IPS-NIHi7 (cell line): ENCODE measurements at regions not wholly inside any gene's neighbourhood (a gene's known extent, or its start where the extent isn't known, plus 50 kb on each side); places are given as distances from the start of the nearest gene placed in this dataset.
"Not testable (repeated sequence)": the region's sequence is repeated elsewhere in the genome, so short reads cannot be mapped to it uniquely, and the experiment has no call there.

ENCODE experiments used
- DNase-seq: peaks from one replicate; pipeline ENCODE4 v3.0.0; 2012; ENCODE audit warnings: mixed read lengths; ENCODE audit errors: extremely low spot score

DNA sequence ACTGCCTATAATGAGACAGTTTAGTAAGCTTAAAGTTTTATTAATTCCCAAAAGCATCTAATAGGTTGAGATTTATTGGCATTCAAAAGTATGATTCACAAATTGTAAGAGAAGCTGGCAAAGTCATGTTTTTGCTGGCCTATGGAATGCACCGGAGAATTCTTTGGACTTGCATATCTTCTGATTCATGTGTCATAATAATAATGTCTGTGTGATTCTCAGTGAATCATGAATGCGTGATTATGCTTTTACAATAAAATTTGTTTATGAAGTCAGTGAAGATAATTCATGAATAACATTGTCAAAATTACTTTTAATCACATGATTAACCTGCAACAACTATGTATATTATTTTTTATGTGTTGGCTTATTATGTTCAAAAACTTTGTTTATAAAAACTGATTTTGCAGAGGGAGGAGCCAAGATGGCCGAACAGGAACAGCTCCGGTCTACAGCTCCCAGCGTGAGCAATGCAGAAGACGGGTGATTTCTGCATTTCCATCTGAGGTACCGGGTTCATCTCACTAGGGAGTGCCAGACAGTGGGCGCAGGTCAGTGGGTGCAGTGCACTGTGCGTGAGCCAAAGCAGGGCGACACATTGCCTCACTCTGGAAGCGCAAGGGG, 389.2 kb downstream of the SRGAP2C start:
- not testable (repeated sequence) for DNase-seq

DNA sequence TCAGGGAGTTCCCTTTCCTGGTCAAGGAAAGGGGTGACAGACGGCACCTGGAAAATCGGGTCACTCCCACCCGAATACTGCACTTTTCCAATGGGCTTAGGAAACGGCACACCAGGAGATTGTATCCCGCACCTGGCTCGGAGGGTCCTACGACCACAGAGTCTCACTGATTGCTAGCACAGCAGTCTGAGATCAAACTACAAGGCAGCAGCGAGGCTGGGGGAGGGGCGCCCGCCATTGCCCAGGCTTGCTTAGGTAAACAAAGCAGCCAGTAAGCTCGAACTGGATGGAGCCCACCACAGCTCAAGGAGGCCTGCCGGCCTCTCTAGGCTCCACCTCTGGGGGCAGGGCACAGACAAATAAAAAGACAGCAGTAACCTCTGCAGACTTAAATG, 389.7 kb downstream of the SRGAP2C start:
- DNase-seq = not testable (repeated sequence)

DNA sequence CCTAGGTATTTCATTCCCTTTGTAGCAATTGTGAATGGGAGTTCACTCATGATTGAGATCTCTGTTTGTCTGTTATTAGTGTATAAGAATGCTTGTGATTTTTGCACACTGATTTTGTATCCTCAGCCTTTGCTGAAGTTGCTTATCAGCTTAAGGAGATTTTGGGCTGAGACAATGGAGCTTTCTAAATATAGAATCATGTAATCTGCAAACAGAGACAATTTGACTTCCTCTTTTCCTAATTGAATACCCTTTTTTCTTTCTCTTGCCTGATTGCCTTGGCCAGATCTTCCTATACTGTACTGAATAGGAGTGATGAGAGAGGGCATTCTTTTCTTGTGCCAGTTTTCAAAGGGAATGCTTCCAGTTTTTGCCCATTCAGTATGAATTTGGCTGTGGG, 398.1 kb downstream of the SRGAP2C start:
- DNase-seq = not testable (repeated sequence)

DNA sequence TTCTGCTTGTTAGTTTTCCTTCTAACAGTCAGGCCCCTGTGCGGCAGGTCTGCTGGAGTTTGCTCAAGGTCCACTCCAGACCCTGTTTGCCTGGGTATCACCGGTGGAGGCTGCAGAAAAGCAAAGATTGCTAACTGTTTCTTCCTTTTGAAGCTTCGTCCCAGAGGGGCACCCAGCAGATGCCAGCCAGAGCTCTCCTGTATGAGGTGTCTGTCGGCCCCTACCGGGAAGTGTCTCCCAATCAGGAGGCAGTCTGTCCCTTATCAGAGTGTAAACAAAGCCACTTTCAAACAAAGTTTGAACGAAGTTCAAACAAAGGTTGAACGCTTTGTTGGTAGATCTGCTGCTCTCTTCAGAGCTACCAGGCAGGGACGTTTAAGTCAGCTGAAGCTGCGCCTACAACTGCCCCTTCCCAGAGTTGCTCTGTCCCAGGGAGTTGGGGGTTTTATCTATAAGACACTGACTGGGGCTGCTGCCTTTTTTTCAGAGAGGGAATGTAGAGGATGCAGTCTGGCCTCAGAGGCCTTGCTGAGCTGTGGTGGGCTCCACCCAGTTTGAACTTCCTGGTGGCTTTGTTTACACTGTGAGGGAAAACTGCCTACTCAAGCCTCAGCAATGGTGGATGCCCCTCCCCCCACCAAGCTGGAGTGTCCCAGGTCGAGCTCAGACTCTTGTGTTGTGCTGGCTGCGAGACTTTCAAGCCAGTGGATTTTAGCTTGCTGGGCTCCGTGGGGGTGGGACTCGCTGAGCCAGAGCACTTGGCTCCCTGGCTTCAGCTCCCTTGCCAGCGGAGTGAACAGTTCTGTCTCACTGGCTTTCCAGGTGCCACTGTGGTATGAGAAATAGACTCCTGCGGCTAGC, 401.8 kb downstream of the SRGAP2C start:
- DNase-seq = no peak

DNA sequence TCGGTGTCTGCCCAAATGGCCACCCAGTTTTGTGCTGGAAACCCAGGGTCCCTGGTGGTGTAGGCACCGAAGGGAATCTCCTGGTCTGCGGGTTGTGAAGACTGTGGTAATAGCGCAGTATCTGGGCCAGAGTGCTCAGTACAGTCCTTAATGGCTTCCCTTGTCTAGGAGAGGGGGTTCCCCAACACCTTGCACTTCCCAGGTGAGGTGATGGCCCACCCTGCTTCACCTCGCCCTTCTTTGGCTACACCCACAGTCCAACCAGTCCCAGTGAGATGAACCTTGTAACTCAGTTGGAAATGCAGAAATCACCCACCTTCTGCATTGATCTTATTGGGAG, 402.4 kb downstream of the SRGAP2C start:
- no peak for DNase-seq

DNA sequence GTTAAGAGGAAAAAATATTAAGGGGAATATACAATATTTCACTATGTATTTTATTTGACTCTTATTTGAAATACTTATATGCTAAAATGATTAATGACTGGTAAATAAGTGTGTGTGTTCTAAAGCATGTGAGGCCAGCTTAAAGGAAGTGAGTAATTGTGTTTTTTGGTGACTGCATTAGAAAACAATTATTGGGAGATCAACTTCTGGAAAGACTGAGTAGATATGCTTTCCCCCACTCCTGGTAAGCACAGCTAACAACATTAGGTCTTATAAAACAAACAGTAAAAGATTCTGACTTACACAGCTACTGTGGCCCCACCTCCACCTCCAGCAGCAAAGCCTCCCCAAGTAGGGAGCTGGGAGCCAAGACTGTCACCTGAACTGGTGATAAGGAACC, 403.0 kb downstream of the SRGAP2C start:
- no peak for DNase-seq

DNA sequence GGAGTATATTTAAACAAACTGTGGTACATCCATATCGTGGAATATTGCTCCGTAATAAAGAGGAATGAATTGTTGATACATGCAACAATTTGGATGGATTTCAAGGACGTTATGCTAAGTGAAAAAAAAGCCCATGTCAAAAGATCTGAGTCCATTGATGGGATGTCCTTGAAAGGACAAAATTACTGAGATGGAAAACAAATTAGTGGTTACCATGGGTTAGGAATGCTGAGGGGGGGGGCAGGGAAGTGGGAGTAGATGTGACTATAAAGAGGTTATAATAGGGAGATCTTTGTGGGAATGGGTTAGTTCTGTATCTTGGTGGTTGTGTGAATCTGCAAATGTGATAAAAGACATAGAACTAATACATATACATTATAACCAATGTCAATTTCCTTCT, 409.3 kb downstream of the SRGAP2C start:
- DNase-seq = no peak

DNA sequence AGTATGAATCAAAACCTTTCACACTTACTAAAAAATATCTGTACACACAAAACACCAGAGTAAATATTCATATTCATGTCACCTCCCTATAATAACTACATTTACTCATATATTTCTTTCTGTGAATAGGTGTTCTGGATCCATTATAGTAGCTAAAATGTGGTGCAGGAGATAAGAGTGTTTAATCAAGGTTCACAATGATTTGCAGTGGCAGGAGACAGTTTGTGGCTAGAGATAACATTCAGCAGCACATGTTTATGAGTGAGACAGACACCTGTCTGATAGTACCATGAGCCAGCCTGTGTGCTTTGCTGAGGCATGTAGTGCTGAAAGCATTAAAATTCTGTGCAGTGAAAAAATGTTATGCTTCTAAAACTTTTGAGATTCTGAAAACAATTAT, 410.3 kb downstream of the SRGAP2C start:
- no peak for DNase-seq

DNA sequence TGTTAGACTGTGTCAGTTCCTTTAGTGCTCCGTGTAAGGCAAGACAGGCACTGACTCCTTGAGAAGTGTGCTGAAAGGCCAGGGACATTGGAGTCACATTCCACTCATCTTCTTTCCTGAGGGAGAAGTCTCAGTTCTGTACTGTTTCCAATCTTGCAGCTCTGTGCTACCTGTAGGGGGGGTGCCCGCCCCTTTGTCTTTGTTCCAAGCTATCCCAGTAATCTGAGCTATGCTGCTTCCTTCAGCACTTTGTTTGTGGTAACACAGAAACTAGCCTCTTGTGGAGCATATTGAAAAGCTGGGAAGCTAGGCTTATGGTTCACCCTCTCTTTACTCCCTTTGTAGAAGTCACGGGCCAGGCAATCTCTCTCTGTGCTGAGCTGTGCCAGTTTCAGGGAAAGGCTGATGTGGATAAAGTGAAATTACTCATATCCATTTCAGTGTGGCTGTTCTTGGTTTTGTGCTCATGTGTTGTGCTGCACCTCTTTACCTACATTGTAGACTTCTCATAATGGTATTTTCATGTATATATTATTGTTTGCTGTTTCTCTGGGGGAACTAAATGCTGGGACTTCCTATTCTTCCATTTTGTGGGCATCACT, 420.2 kb downstream of the SRGAP2C start:
- DNase-seq = not testable (repeated sequence)

DNA sequence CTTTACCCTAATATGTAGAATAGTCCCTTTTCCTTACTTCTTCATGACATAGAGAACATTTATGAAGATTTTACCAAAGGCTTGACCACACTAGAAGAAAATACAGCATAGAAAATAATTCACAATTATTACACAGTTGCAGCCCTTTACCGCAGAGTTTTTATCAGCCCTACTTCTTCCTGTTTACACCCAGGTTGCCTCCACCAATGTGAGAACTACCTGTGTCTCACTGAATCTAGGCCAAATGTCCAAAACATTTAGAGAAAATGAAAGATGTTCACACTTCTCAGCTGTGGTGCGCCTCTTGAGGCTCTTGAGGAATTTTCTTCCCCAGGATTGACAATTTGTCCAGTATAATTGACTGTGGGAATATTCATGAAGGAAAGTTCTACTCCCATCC, 422.7 kb downstream of the SRGAP2C start:
- not testable (repeated sequence) for DNase-seq
